ENCODE measurements at regions not wholly inside any gene's neighbourhood (a gene's known extent, or its start where the extent isn't known, plus 50 kb on each side); places are given as distances from the start of the nearest gene placed in this dataset.

DNA sequence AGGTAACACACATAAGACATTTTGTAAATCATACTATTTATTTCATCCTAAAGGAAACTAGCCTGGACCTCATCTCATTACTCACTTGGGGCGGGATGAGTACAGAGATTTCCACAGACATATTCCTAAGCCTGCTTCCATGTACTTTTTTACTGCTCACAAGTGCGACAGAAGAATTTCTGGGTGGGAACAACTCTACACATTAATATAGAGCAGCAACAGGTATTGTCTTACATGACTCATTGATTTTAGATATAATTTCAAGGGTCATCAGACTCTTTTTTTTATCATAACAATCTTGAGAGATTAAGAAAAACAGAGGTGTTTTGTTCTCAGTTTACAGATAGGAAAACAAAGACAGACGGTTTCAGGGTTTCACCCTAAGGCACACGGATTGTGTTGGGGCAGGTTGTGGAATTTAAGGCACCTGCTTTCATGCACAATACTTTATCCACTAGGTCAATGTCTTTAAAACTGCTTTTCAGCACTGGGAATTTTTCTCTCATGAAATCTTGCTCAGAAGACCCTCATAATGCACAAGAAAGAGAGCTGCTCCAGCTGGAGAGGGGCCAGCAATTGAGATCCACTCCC, 186.7 kb upstream of the CDIN1 start:
- no peak for TF ChIP-seq POLR2AphosphoS5 (IDR thresholded peaks at IDR 0.05; ENCODE audit: low read depth, low read length)
- no peak for TF ChIP-seq SIN3A (IDR thresholded peaks at IDR 0.05; ENCODE audit: borderline replicate concordance, insufficient read depth, low read length)
- TF ChIP-seq TAF1 (IDR thresholded peaks at IDR 0.05; ENCODE audit: borderline replicate concordance, insufficient read depth, low read length): no peak
